ENCODE measurements at regions not wholly inside any gene's neighbourhood (a gene's known extent, or its start where the extent isn't known, plus 50 kb on each side); places are given as distances from the start of the nearest gene placed in this dataset.

GRCh38 chr2:147068071-147068470, 776.8 kb upstream of the ACVR2A start:
- ATAC-seq (no peak), DNase-seq (no peak)
- Histone ChIP-seq H3K4me1 (ENCODE audit: low read depth) (no peaks in the 10 kb centered on the region), H3K4me3 (no peak overlapping the region), H3K36me3 (ENCODE audit: low read depth) (no peaks in the 10 kb centered on the region), H3K9me3 (no peaks in the 10 kb centered on the region)
- intact Hi-C loops (cut with DNase I, micrococcal nuclease): no loop called here
- TF ChIP-seq CTCF (IDR thresholded peaks at IDR 0.05): no peak

GRCh38 chr2:147067136-147067535, 777.7 kb upstream of the ACVR2A start:
- Histone ChIP-seq H3K4me3 (no peak overlapping the region), H3K9me3 (no peaks in the 10 kb centered on the region), H3K36me3 (ENCODE audit: low read depth) (no peaks in the 10 kb centered on the region), H3K4me1 (ENCODE audit: low read depth) (no peaks in the 10 kb centered on the region)
- intact Hi-C loops (cut with DNase I, micrococcal nuclease): no loop called here
- DNase-seq (no peak), ATAC-seq (no peak)
- no peak for TF ChIP-seq CTCF (IDR thresholded peaks at IDR 0.05)

- Histone ChIP-seq H3K4me3 (no peak overlapping the region), H3K9me3 (no peaks in the 10 kb centered on the region), H3K4me1 (ENCODE audit: low read depth) (no peaks in the 10 kb centered on the region), H3K36me3 (ENCODE audit: low read depth) (no peaks in the 10 kb centered on the region)
- ATAC-seq (no peak), DNase-seq (no peak)
- intact Hi-C loops (cut with DNase I, micrococcal nuclease): no loop called here
- no peak for TF ChIP-seq CTCF (IDR thresholded peaks at IDR 0.05)
Observed at GRCh38 chr2:147062073-147062472, 782.8 kb upstream of the ACVR2A start.

- ATAC-seq: no peak
- TF ChIP-seq CTCF (IDR thresholded peaks at IDR 0.05): no peak
- H3K4me1 ChIP-seq (ENCODE audit: low read depth): no peaks in the 10 kb centered on the region
- intact Hi-C loops (cut with DNase I, micrococcal nuclease): no loop called here
- no peak overlapping the region for H3K4me3 ChIP-seq
- no peaks in the 10 kb centered on the region for H3K36me3 ChIP-seq (ENCODE audit: low read depth)
- no peak for DNase-seq
- no peaks in the 10 kb centered on the region for H3K9me3 ChIP-seq
Observed at GRCh38 chr2:147061269-147061668, 783.6 kb upstream of the ACVR2A start.

GRCh38 chr2:147057892-147058490, 786.8 kb upstream of the ACVR2A start:
- intact Hi-C loops (cut with DNase I, micrococcal nuclease): no loop called here
- DNase-seq (no peak), ATAC-seq (no peak)
- no peak overlapping the region for H3K4me3 ChIP-seq
- H3K4me1 ChIP-seq (ENCODE audit: low read depth): no peaks in the 10 kb centered on the region
- TF ChIP-seq CTCF (IDR thresholded peaks at IDR 0.05): no peak
- no peaks in the 10 kb centered on the region for H3K9me3 ChIP-seq
- H3K36me3 ChIP-seq (ENCODE audit: low read depth): no peaks in the 10 kb centered on the region

- intact Hi-C loops (cut with DNase I, micrococcal nuclease): no loop called here
- H3K36me3 ChIP-seq (ENCODE audit: low read depth): no peaks in the 10 kb centered on the region
- H3K9me3 ChIP-seq: no peaks in the 10 kb centered on the region
- H3K4me3 ChIP-seq: no peak overlapping the region
- ATAC-seq: no peak
- no peak for TF ChIP-seq CTCF (IDR thresholded peaks at IDR 0.05)
- no peaks in the 10 kb centered on the region for H3K4me1 ChIP-seq (ENCODE audit: low read depth)
- no peak for DNase-seq
Observed at GRCh38 chr2:147051814-147052213, 793.0 kb upstream of the ACVR2A start.

Data from mucosa of descending colon (tissue), 3 donors.